ENCODE measurements at regions not wholly inside any gene's neighbourhood (a gene's known extent, or its start where the extent isn't known, plus 50 kb on each side); places are given as distances from the start of the nearest gene placed in this dataset.

DNA sequence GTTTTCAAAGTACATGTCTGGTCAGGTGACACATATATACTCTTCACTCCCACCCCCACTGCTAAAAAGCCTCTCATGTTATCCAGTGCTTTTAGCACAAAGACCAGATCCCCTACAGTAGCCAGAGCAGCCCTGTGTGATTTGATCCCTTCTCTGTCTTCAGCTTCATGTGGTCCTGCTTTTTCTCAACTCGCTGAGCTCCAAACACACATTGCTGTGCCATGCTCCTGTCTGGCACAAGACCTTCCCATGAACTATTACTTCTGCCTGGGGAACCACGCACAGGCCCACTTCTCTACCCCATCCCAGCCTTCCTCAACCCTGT lies 127.1 kb downstream of the RASSF10 start:
- TF ChIP-seq CTCF (IDR thresholded peaks at IDR 0.05) (no peak), IRF3 (IDR thresholded peaks at IDR 0.05; ENCODE audit: low read depth, low read length) (no peak), FOXJ3 (CRISPR knock-in tag; IDR thresholded peaks at IDR 0.05) (no peak), POLR2AphosphoS5 (IDR thresholded peaks at IDR 0.05; ENCODE audit: low read depth, low read length) (no peak), RAD21 (IDR thresholded peaks at IDR 0.05; ENCODE audit: low read length) (no peak), EP300 (IDR thresholded peaks at IDR 0.05; ENCODE audit: borderline replicate concordance in 1 of 2, low read depth in 1 of 2, low read length in 1 of 2) (no peak), JUND (IDR thresholded peaks at IDR 0.05) (no peak), CHD2 (IDR thresholded peaks at IDR 0.05; ENCODE audit: low read length, partially characterized antibody) (no peak), FOXM1 (IDR thresholded peaks at IDR 0.05; ENCODE audit: low read depth) (no peak), REST (IDR thresholded peaks at IDR 0.05; ENCODE audit: low read depth, low read length) (no peak), SMC3 (IDR thresholded peaks at IDR 0.05; ENCODE audit: low read depth, low read length) (no peak)
- TF ChIP-seq, protein P1, sequence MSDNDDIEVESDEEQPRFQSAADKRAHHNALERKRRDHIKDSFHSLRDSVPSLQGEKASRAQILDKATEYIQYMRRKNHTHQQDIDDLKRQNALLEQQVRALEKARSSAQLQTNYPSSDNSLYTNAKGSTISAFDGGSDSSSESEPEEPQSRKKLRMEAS (IDR thresholded peaks at IDR 0.05; ENCODE audit: low read depth): no peak

All from SK-N-SH (cell line).